NCI-H2227 treated with DMSO at 0.1 percent for 48 hours (cell line): ENCODE measurements at regions not wholly inside any gene's neighbourhood (a gene's known extent, or its start where the extent isn't known, plus 50 kb on each side); places are given as distances from the start of the nearest gene placed in this dataset.

Source experiments
- DNase-seq: peaks from one replicate; lab custom pipeline; 2025; lab: John Stamatoyannopoulos, UW

DNA sequence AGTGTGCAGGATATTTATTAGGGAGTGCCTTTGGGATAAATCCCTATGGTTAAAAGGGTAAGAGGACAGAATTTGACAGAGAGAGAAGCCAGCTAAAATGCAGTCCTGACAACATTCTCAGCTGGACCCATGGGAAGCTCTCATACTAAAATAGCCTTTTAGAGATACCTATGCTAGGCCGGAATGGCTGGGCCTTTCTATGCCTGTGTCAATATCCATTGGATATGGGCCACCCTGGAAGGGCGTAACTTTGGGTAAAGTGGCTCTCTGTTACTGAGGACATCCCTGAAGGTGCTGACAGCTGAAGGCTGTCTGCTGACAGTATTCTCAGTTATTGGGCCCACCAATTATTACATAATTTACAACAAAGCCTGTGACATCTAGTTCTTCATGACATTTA is 613.0 kb upstream of the B3GALT2 start:
- no peak for DNase-seq

DNA sequence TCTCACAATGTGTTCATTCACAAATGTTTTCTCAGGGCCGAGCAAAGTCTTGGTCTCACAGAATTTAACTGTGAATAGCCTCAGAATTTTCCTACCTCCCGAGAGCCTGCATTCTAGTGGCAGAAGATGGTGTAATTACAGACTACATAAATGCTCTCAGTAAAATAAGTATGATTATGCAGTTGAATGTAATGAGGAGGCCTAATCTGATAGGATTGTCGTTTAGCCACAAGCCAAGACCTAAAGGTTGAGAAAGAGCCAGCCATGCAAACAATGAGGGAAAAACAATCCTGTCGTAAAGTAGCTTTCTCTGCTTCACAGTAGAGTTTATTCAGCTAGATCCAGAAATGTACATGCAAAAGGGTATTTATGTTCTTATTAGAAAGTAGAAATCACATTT is 607.8 kb upstream of the B3GALT2 start:
- no peak for DNase-seq

DNA sequence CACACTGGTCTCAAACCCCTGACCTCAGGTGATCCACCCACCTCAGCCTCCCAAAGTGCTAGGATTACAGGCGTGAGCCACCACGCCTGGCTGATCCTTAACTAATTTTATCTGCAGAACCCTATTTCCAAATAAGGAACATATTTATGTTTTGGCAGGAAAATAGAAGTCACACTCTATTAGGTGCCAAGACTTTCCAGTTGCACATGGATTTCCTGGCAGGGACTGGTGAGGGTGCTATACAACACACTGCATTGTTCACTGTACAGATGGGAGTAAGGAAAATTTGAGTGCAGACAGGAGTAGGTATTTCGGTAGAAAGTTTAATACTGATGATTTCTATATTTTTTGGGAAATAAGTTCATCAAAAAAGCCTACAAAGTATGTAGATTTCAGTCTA is 605.3 kb upstream of the B3GALT2 start:
- no peak for DNase-seq

DNA sequence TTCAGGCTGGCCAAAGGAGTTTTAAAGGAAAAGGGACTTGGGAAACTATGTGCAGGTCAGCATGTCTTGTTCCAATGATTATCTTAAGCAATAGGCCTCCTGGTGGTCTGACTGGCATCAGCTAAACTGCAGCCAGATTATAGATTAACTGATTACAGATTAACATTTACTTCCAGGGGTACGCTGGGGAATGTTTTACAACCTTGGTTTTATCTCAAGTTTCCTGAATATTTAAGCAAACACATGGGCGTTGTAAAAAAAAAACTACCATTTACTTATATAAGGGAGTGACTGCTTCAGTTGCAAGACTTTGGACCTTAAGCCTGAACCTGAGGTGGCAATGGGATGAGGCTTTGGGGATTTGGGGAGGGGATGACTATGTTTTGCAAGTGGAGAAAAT is 600.6 kb upstream of the B3GALT2 start:
- no peak for DNase-seq

DNA sequence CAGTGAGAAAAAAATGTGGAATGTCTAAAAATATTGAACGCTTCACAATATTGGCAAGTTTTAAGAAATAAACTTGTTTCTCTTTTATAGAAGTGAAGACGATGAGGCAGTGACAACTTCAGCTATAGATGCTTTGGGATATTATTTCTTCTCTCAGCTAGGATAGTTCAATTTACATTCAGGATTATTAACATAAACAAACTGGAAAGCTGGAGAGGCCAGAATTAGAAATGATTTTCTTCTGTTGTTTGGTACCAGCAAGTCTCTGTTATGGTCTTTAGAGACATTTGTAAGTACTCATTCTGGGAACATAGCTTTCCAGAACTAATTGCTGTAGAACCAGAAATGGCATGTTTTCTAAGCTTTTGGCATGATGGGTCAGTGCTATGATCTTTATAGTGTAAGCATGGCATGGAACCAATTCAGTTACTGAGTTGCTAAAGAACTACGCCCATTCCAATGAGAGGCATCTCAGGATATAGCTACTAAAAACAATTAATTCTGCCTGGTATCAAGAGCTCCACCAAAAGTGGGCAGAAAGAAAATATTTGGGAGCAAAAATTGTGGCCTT is 599.5 kb upstream of the B3GALT2 start:
- DNase-seq: no peak

DNA sequence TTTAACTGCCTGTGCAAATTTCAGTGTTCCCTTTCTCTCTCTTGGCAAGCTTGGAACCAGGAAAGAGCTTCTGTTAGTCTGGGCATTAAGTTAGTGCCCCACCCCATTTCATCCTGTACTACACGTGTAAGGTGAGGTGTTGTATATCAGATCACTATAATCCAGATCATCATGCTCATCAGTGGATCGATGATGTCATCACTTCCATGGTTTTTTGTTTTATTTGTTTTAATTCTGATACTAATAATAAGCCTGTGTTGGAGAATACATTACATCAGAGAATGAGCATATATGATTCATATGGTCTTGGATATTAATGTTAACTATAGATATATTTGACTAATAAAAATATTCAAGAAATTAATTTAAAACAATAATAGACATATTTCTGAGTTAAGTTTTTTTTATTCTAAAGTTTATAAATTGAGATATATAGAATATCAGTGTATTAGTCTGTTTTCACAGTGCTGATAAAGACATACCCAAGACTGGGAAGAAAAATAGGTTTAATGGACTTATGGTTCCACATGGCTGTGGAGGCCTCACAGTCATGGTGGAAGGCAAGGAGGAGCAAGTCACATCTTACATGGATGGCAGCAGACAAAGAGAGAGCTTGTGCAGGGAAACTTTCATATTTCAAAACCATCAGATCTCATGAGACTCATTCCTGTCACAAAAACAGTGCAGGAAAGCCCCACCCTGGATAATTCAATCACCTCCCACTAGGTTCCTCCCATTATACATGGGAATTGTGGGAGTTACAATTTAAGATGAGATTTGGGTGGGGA is 588.3 kb upstream of the B3GALT2 start:
- no peak for DNase-seq

DNA sequence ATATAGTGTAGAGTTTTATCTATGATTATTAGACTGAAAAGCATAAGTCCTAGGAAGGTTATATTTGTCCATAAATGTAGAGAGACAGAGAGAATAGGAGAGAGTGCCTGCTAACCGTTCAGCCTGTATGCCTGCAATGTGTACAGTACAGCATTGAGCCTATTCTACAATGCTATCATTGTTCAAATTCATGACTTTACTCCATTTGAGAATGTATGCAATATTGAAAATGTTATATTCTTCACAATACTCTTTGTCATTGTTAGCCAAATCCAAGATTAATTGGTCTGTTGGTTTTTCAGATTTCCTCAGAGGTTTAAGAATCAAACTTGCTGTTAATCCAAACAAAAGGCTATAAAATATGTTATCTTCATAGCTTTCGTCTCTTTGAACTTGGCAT is 585.2 kb upstream of the B3GALT2 start:
- DNase-seq: no peak

DNA sequence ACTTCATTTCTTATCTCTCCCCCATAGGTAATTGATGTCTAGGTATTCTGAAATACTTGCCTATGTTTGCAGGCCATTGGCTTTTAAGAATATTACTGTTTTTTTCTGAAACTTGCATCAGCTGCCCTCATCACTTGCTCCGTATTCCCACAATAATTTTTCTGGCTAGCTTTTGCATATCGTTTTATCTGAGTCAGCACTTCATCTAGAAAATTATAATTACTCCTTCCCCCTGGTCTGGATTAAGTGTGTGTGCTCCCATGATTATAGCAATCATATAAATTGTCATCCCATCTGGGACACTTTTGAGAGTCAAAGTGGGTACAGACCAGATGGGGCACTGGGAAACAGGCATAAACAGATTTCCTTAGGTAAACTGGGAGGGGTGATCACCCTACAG is 583.2 kb upstream of the B3GALT2 start:
- DNase-seq: no peak

DNA sequence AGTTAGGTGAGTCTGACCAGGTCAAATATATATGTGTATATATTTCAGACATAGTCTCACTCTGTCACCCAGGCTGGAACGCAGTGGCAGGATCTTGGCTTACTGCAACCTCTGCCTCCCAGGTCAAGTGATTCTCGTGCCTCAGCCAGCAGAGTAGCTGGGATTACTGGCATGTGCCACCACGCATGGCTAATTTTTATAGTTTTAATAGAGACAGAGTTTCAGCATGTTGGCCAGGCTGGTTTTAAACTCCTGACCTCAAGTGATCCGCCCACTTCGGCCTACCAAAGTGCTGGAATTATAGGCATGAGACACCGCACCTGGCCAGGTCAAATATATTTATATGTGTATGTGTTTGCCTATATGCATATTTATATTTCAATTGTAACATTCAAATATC is 581.5 kb upstream of the B3GALT2 start:
- DNase-seq: no peak

DNA sequence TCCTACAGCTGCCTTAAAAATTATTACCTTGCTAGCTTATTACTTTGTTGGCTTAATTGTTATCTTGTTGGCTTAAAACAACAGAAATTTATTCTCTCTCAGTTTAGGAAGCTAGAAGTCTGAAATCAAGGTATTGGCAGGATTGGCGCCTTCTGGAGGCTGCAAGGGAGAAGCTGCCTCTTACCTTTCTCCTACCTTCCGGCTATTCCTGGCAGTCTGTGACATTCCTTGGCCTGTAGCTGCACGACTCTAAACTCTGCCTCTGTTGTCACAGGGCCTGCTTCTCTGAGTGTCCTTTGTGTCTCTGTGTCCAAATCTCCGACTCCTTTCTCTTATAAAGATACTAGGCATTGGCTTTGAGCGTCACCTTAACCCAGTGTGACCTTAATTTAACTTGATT is 579.9 kb upstream of the B3GALT2 start:
- DNase-seq: no peak

DNA sequence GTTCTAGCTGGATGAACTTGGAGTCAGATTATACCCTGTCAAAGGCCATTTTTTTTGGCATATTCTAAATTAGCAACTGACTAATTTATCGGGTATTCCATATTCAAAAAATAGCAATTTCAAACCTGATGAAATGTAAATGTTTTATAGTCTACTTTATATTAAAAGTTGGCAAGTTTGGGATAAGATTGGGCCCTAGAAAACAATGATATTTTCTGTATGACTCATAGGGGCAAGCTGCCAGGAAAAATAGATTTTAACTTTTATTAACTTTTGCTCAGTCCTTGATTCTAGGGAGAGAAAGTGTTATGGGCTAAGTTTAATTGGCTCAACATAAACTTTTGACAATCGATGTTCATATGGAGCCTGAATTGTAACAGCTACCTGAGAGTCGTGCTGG is 576.9 kb upstream of the B3GALT2 start:
- no peak for DNase-seq

DNA sequence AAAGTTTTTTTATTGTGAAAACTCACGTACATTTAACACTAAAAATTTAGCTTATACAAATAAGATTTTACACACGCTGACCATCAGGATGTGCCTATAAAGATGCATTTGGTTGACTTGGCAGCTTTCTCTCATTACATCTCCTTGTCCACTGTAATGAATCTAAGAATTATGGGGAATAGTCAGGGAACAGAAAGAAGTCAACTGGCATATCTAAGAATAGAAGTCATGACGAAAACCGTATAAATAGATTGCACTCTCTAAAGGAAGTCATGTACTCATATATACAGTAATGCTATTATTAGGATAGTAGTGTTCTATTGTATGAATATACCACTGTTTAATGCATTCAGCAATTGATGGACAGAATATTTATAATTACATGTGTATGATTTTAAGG is 575.8 kb upstream of the B3GALT2 start:
- no peak for DNase-seq

DNA sequence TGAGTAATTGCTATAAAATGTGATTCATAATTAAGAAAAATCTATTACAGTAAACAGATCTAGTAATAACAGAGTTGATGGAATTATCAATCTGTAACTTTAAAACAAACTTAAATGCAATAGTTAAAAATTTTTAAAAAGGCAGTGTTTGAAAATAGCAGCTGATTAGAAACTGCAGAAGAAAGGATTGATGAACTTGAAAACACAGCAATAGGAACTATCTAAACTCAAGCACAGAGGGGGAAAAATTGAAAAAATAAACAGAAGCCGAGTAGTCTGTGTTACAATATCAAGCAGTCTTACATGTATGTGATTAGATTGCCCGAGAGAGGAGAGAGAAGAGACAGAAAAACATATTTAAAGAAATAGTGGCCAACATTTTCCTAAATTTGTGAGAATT is 569.0 kb upstream of the B3GALT2 start:
- no peak for DNase-seq

DNA sequence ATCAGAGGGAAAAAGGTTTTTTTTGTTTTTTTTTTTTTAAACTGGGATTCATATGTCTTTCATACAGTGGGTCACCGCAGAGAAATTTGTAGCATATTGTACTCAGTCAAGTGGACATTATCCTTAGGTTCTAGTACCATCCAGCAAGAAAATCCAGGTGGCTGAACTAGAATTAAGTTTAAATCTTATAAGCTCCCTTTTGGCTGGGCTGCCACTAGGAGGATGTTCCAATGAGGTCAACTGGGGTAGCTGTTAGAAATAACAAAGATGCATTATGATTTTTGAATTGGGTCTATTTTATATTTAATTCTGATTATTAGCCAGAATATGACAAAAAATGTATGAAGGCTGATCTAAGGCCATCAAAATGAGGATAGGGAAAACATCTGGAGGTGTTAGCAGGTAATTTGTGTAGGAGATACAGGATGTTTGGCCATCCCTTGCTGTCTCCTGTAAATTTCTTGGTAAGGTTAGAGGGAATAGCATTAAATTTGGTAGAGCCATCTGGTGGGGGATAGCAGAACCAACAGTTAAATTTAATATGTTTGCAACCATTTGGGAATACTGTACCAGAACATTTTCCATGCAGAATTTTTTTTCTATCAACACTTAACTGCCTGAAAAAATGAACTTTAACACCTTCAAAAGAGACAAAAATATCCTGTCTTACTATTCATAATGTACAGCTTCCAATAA is 568.5 kb upstream of the B3GALT2 start:
- no peak for DNase-seq

DNA sequence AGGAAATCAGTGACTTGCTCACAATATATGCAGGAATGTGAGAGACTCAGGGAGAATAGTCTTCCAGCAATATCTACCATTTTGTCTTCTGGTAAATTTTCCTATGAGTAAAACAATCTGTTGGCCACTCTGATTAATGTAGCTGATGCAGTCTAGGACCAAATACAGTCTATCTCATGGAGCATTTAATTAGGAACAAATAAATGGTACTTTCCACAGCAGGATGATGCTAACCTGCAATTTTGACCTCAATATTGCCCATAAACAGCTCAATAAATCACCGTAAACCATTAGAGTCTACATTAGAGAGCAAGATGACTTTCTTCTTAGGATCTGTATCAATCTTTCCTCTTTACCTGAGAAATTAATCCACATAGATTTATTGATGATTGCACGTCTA is 567.7 kb upstream of the B3GALT2 start:
- DNase-seq: no peak

DNA sequence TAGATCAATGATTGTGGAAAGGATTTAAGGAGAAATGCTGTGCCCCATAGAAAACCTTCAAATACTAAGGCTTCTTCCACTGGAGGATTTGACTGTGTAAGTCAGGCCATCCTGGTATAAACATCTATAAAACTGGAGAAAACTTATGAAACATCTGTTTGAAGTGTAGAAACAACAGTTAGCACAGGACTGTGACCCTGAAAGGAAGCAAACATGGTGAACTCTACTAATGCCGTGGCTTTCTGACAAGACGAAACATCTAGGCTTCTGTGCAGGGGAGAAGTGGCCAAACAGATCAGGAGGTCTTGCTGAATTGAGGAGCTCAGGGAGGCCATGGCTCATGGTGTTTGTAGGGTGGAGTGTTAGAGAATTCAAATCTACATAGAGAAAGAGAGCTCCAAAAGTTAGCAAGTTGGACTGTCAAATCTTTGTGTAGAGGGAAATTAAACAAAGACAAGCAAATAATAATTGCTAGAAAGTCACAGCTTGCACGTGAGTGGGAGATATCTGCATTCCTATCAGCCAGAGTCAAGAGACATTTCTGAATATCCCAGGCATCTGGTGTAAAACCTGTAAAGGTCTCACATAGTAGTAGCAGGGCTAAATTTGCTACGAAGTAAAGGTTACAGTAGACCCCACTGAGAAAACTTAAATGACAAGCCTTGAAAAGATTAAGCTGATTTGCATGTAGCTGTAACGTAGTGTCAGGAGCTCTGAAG is 566.8 kb upstream of the B3GALT2 start:
- DNase-seq: no peak

DNA sequence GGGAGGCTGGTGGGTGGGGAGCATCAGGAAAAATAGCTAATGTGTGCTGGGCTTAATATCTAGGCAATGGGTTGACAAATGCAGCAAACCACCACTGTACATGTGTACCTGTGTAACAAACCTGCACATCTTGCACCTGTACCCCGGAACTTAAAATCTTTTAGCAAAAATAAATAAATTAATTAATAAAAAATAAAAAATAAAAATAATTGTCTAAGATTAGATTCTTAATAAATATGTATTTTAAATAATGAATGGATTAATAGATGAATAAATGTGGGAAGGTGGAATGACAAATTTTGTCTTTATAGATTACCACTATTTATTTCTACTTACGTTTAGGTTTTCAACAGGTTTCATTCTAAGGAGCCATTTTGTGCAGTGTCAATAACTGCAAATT is 563.5 kb upstream of the B3GALT2 start:
- no peak for DNase-seq

DNA sequence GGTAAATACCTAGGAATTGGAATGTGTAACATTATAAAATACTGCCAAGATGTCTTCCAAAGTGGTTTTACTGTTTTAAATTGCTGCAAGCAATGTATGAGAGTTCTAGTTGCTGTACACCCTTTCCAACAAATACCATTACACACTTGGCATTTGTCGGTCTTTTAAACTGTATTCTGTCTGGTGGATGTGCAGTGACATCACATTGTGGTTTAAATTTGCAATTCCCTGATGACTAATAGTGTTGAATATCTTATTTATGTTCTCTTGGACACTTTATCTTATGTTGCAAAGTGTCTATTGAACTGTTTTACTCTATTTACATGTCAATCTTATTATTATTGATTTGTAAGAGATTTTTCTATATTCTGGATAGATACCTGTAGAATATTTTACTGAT is 561.2 kb upstream of the B3GALT2 start:
- DNase-seq: no peak

DNA sequence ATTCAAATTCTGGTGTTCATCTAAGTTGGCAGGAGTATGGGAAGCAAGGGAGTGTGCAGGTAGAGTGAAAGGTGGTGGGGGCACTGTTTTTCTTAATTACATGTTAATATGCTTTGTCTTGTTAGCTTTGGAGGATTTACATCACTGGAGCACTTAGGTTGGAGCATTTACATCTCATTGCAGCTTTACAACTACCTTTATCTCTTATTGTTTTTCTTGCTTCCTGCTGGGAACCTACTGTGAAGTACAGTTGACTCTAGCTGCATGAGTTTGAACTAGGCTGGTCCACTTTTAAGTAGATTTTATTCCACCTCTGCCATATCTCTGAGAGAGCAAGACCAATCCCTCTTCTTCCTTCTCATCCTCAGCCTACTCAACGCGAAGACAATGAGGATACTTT is 554.8 kb upstream of the B3GALT2 start:
- DNase-seq: no peak

DNA sequence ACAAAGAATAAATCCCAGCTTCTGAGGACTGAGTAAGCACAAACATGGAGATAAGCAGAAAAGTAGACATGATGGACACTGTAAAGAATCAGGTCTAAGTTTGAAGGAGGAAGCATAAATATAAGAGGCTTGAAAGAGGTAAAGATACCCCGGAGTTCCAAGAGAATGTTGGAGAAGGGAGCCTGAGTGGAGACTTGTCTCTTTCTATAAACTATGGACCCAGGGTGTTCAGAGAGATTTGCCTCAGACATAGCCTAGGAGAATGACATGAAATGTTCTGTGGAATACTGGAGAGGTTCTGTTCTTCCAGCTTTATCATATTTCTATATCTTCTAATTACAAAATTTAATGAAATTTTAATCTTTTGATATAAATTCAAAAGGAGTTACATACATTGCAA is 554.3 kb upstream of the B3GALT2 start:
- DNase-seq: no peak

DNA sequence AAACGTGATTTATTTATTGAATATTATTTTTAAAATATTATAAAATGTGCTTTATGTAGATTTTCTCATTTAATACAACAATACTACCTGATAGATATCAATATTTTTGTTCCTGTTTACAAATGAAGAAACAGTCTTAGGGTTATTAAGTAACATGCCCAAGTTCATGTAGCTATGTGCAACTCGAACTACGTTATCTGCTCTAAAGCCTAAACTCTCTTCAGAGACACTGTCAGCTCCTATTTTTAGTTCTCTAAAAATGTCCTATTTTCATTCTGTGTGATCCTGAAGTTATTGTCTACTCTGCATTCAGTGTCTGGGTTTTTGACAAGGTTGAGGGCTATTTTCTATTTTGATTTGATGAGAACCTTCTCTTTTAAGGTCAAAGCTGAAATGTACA is 550.1 kb upstream of the B3GALT2 start:
- no peak for DNase-seq

DNA sequence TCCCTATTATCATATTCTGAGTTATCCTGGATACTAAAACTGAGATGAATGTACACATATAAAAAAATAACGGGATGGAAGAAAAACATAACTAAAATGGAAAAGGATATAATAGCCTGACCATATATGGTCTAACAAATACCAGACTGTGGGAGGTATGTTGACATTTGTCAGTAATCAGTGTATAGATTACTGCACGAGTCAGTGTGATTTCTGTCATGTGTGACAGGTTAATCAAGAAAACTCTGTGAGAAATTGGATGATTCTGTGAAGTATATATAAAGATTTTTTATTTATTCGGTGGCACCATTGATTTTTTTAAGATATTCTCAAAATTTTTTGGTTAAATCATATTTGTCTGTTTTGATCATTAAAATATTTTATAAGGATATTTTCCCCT is 547.3 kb upstream of the B3GALT2 start:
- no peak for DNase-seq

DNA sequence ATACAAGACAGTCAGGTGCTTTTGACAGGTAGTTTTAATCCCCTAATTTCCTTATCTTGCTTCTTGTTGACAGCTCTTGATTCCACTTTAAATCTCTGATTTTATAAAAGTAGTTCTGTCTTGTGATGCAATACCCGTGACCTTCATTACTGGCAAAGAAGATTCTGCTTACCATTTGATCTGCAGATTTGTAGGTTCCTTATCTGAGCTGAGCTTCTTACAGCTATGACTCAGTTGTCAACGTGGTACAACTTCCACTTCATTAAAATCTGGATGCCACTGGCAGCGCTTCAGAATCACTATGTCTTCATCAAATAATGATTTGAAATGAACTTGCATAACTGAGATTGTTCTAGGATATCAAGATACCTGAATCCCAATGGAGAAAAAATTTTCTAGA is 543.6 kb upstream of the B3GALT2 start:
- no peak for DNase-seq
